ENCODE measurements at regions not wholly inside any gene's neighbourhood (a gene's known extent, or its start where the extent isn't known, plus 50 kb on each side); places are given as distances from the start of the nearest gene placed in this dataset.

DNA sequence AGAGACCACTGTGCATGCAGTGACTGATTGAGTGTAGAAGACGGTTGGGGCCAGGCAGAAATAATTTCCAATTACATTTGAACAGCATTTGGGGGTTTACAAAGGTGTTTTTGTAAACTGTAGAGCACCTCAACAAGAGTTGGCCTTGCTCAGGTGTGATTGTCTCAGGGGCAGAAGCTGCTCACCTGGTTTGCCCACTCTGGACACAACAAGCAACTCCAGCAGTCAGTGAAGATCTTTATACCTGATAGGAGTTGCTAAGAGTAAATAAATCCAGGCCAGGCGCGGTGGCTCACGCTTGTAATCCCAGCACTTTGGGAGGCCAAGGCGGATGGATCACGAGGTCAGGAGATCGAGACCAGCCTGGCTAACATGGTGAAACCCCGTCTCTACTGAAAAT lies 221.3 kb downstream of the RAB28 start:
- Histone ChIP-seq H3K36me3 (ENCODE audit: control insufficient read depth in 5 of 5, insufficient read depth in 5 of 5, low read length in 5 of 5) (no peaks in the 10 kb centered on the region), H3K9ac (ENCODE audit: low read length in 5 of 5) (no peak overlapping the region), H3K9me3 (ENCODE audit: control insufficient read depth in 5 of 5, low read length in 5 of 5) (no peaks in the 10 kb centered on the region), H3K27ac (ENCODE audit: low read depth, low read length) (no peak overlapping the region), H3K4me1 (ENCODE audit: control insufficient read depth in 5 of 5, insufficient read depth in 5 of 5, low read length in 5 of 5) (no peaks in the 10 kb centered on the region), H3K4me3 (ENCODE audit: low read depth in 1 of 5, low read length in 5 of 5) (no peak overlapping the region), H3K27me3 (ENCODE audit: control insufficient read depth in 5 of 5, insufficient read depth in 4 of 5, low read length in 5 of 5) (no peaks in the 10 kb centered on the region)

DNA sequence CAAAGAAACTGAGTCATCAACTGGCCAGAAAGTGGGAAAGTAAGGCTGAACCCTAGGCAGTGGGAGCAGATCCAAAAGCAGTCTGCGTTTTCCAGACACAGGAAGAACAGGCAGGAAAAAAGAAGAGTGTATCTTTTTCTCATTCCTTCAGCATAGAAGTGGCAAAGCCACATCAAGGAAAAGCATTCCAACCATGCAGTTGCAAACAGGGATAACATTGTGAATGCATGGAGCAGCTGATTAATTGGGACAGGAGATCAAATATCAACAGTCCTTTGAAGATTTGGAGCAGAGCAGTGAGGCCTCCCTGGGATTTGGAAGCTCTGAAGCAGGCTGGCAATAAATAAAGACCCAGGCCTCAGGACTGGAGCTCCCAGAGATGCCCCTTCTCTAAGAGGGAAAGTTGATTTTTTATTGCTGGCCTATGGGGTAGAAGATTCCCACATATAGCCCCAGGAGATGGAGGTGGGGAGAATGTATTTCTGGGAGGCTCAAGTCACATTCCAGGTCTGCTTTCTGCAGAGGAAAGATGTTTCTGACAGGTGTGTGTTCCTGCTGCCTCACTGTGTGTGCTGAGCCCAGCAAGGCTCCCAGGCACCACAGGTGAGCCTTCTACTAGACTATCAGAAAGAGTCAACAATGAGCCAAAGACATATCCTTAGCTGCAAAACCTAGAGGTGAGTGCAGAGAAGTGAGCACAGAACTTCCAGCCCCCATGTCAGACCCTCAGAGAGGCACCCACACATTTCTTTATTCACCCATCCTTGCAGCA lies 222.5 kb downstream of the RAB28 start:
- H3K27me3 ChIP-seq (ENCODE audit: control insufficient read depth in 5 of 5, insufficient read depth in 4 of 5, low read length in 5 of 5): no peaks in the 10 kb centered on the region
- no peaks in the 10 kb centered on the region for H3K36me3 ChIP-seq (ENCODE audit: control insufficient read depth in 5 of 5, insufficient read depth in 5 of 5, low read length in 5 of 5)
- no peaks in the 10 kb centered on the region for H3K4me1 ChIP-seq (ENCODE audit: control insufficient read depth in 5 of 5, insufficient read depth in 5 of 5, low read length in 5 of 5)
- no peaks in the 10 kb centered on the region for H3K9me3 ChIP-seq (ENCODE audit: control insufficient read depth in 5 of 5, low read length in 5 of 5)
- no peak overlapping the region for H3K27ac ChIP-seq (ENCODE audit: low read depth, low read length)
- H3K9ac ChIP-seq (ENCODE audit: low read length in 5 of 5): no peak overlapping the region
- no peak overlapping the region for H3K4me3 ChIP-seq (ENCODE audit: low read depth in 1 of 5, low read length in 5 of 5)

DNA sequence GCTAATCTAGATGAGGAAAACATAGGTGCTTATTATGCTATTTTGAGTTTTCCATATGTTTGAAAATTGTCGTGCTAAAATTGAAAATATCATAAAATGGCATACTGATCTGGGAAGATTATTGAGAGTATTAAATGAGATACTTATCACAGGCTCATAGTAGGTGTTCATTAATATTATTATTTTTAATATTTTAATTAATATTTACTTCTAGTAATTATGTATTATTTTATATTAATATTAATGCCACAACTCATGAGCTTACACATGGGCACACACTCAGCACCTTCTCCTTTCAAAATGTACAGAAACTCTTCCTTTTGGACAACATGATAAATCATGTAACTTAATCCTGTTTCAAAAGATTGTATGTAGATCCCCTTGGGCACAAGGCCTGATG lies 223.6 kb downstream of the RAB28 start:
- no peak overlapping the region for H3K9ac ChIP-seq (ENCODE audit: low read length in 5 of 5)
- no peak overlapping the region for H3K4me3 ChIP-seq (ENCODE audit: low read depth in 1 of 5, low read length in 5 of 5)
- no peaks in the 10 kb centered on the region for H3K9me3 ChIP-seq (ENCODE audit: control insufficient read depth in 5 of 5, low read length in 5 of 5)
- no peak overlapping the region for H3K27ac ChIP-seq (ENCODE audit: low read depth, low read length)
- no peaks in the 10 kb centered on the region for H3K27me3 ChIP-seq (ENCODE audit: control insufficient read depth in 5 of 5, insufficient read depth in 4 of 5, low read length in 5 of 5)
- H3K36me3 ChIP-seq (ENCODE audit: control insufficient read depth in 5 of 5, insufficient read depth in 5 of 5, low read length in 5 of 5): no peaks in the 10 kb centered on the region
- no peaks in the 10 kb centered on the region for H3K4me1 ChIP-seq (ENCODE audit: control insufficient read depth in 5 of 5, insufficient read depth in 5 of 5, low read length in 5 of 5)

DNA sequence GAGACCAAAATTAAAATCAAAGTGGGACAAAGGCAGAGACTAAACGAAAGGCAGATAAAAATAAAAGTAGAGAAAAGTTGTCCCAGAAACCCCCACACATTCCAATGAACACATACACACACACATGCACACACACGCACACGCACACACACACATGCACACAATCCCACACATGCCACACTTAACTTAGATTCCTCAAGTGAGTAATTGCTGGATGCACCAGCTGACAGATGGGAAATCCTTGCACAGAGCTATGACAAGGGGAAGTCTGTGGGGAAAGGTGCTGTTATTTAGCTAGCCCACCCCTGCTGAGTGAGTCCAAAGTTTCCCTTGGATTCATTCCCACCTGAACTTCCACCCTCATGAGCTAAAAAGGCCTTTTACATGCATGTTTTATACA lies 233.9 kb downstream of the RAB28 start:
- H3K36me3 ChIP-seq (ENCODE audit: control insufficient read depth in 5 of 5, insufficient read depth in 5 of 5, low read length in 5 of 5): no peaks in the 10 kb centered on the region
- H3K4me3 ChIP-seq (ENCODE audit: low read depth in 1 of 5, low read length in 5 of 5): no peak overlapping the region
- H3K9ac ChIP-seq (ENCODE audit: low read length in 5 of 5): no peak overlapping the region
- H3K9me3 ChIP-seq (ENCODE audit: control insufficient read depth in 5 of 5, low read length in 5 of 5): peaks cover 5 to 18% (median 12%) of the 10 kb centered on the region in 5 donors
- H3K4me1 ChIP-seq (ENCODE audit: control insufficient read depth in 5 of 5, insufficient read depth in 5 of 5, low read length in 5 of 5): no peaks in the 10 kb centered on the region
- no peak overlapping the region for H3K27ac ChIP-seq (ENCODE audit: low read depth, low read length)
- H3K27me3 ChIP-seq (ENCODE audit: control insufficient read depth in 5 of 5, insufficient read depth in 4 of 5, low read length in 5 of 5): no peaks in the 10 kb centered on the region

DNA sequence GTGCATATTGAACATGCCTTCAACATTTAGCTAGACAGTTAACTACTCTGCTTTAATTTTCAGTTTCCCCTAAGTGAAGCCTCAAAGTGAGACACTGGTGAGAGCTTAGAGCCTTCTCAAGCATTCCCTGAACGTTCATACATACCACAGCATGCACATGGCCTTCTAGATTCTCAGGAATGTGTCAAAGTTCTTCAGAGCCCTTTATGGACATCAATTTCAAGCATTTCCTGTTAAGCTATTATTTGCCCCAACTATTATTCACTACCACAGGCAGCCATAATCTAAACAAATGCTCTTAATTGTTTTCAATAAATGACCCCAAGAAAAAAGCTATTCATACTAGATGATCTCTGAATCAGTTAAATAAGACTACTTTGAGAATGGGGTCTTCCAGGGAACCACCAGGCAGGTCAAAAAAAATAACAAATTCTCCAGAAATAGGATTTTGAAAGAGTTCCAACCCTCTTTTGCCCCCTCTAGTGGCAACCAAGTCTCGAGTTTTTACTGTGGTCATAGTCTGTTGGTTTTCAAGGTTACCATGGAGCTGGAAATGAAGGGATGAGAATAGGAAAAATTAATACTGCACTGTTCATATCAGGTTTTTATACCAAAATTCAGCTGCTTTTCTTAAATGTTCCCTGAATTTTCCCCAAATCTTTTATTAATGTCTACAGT lies 235.4 kb downstream of the RAB28 start:
- no peak overlapping the region for H3K27ac ChIP-seq (ENCODE audit: low read depth, low read length)
- H3K9me3 ChIP-seq (ENCODE audit: control insufficient read depth in 5 of 5, low read length in 5 of 5): peaks cover 5 to 22% (median 12%) of the 10 kb centered on the region in 5 donors
- no peak overlapping the region for H3K9ac ChIP-seq (ENCODE audit: low read length in 5 of 5)
- H3K4me1 ChIP-seq (ENCODE audit: control insufficient read depth in 5 of 5, insufficient read depth in 5 of 5, low read length in 5 of 5): no peaks in the 10 kb centered on the region
- H3K4me3 ChIP-seq (ENCODE audit: low read depth in 1 of 5, low read length in 5 of 5): no peak overlapping the region
- no peaks in the 10 kb centered on the region for H3K36me3 ChIP-seq (ENCODE audit: control insufficient read depth in 5 of 5, insufficient read depth in 5 of 5, low read length in 5 of 5)
- H3K27me3 ChIP-seq (ENCODE audit: control insufficient read depth in 5 of 5, insufficient read depth in 4 of 5, low read length in 5 of 5): no peaks in the 10 kb centered on the region

DNA sequence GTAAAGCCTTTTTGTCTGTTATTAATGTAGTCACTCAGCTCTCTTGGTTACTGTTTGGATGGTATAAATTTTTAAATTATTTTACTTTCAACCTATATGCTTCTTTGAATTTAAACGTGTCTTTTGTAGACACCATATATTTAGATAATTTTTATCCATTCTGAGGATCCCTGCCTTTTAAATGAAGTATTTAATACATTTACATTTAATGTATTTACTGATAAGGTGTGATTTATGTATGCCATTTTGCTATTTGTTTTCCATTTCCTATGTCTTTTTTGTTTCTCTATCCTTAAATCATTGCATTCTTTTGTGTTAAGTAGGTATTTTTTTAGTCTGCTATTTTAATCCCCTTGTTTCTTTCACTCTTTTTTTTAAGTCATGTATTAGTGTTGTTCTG lies 238.0 kb downstream of the RAB28 start:
- Histone ChIP-seq H3K4me3 (ENCODE audit: low read depth in 1 of 5, low read length in 5 of 5) (no peak overlapping the region), H3K9me3 (ENCODE audit: control insufficient read depth in 5 of 5, low read length in 5 of 5) (peaks cover 5 to 22% (median 12%) of the 10 kb centered on the region in 5 donors), H3K36me3 (ENCODE audit: control insufficient read depth in 5 of 5, insufficient read depth in 5 of 5, low read length in 5 of 5) (no peaks in the 10 kb centered on the region), H3K9ac (ENCODE audit: low read length in 5 of 5) (no peak overlapping the region), H3K27me3 (ENCODE audit: control insufficient read depth in 5 of 5, insufficient read depth in 4 of 5, low read length in 5 of 5) (no peaks in the 10 kb centered on the region), H3K4me1 (ENCODE audit: control insufficient read depth in 5 of 5, insufficient read depth in 5 of 5, low read length in 5 of 5) (no peaks in the 10 kb centered on the region), H3K27ac (ENCODE audit: low read depth, low read length) (no peak overlapping the region)

DNA sequence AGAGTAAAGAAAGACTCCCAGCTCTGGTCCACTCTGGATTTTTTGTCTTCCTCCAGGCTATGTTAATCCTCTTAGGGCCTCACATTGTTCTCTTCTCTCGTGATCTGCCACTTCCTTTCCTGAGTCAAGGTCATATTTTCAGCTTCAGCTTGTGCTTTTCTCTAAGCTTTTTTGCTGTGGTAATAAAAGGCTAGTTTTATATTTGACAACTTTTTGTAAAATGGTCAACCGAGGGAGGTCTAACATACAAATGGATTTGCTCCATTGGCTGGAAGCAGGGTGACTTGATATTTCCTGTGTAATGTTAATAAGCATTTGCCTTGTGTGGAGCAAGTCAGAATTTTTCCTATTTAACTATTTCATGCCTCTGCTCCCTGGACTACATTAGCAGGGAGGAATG lies 239.7 kb downstream of the RAB28 start:
- Histone ChIP-seq H3K36me3 (ENCODE audit: control insufficient read depth in 5 of 5, insufficient read depth in 5 of 5, low read length in 5 of 5) (no peaks in the 10 kb centered on the region), H3K27ac (ENCODE audit: low read depth, low read length) (no peak overlapping the region), H3K27me3 (ENCODE audit: control insufficient read depth in 5 of 5, insufficient read depth in 4 of 5, low read length in 5 of 5) (no peaks in the 10 kb centered on the region), H3K9me3 (ENCODE audit: control insufficient read depth in 5 of 5, low read length in 5 of 5) (peaks cover 5 to 22% (median 12%) of the 10 kb centered on the region in 5 donors), H3K9ac (ENCODE audit: low read length in 5 of 5) (no peak overlapping the region), H3K4me3 (ENCODE audit: low read depth in 1 of 5, low read length in 5 of 5) (no peak overlapping the region), H3K4me1 (ENCODE audit: control insufficient read depth in 5 of 5, insufficient read depth in 5 of 5, low read length in 5 of 5) (no peaks in the 10 kb centered on the region)

DNA sequence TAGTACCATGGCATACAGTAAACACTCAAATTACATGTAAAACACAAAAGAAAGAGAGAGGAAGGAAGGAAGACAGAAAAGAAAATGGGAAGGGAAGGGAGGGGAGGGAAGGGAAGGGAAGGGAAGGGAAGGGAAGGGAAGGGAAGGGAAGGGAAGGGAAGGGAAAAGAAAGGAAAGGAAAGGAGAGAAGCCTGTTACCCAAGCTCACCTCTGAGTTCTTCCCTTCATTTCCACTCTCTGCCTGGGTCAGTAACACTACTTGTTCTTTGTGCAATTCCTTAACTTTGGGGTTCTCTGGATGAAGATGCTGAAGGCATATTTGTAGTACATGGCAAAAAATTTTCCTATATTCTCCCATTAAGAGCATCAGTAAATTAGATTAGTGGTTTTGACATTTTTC lies 241.0 kb downstream of the RAB28 start:
- Histone ChIP-seq H3K27me3 (ENCODE audit: control insufficient read depth in 5 of 5, insufficient read depth in 4 of 5, low read length in 5 of 5) (no peaks in the 10 kb centered on the region), H3K36me3 (ENCODE audit: control insufficient read depth in 5 of 5, insufficient read depth in 5 of 5, low read length in 5 of 5) (no peaks in the 10 kb centered on the region), H3K4me1 (ENCODE audit: control insufficient read depth in 5 of 5, insufficient read depth in 5 of 5, low read length in 5 of 5) (no peaks in the 10 kb centered on the region), H3K9me3 (ENCODE audit: control insufficient read depth in 5 of 5, low read length in 5 of 5) (peaks cover 5 to 16% (median 7%) of the 10 kb centered on the region in 5 donors), H3K9ac (ENCODE audit: low read length in 5 of 5) (no peak overlapping the region), H3K27ac (ENCODE audit: low read depth, low read length) (no peak overlapping the region), H3K4me3 (ENCODE audit: low read depth in 1 of 5, low read length in 5 of 5) (no peak overlapping the region)

DNA sequence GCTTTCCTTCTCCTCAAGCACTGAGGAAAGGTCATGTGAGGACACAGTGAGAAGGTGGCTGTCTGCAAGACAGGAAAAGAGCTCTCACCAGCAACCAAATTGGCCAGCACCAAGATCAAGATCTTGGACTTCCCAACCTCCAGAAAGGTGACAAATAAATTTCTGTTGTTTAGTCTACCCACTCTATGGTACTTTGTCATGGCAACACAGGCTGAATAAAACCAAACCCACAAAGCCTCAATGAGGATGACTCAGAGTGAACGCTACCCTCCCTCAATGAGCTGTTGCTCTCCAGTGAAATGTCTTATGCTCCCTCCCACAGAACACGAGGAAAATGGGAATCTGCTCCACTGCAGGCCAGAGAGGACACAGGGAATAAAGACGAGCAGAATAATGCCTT lies 244.1 kb downstream of the RAB28 start:
- Histone ChIP-seq H3K27me3 (ENCODE audit: control insufficient read depth in 5 of 5, insufficient read depth in 4 of 5, low read length in 5 of 5) (no peaks in the 10 kb centered on the region), H3K4me3 (ENCODE audit: low read depth in 1 of 5, low read length in 5 of 5) (no peak overlapping the region), H3K9me3 (ENCODE audit: control insufficient read depth in 5 of 5, low read length in 5 of 5) (peaks cover 0 to 2% (median 0%) of the 10 kb centered on the region in 5 donors), H3K36me3 (ENCODE audit: control insufficient read depth in 5 of 5, insufficient read depth in 5 of 5, low read length in 5 of 5) (no peaks in the 10 kb centered on the region), H3K27ac (ENCODE audit: low read depth, low read length) (no peak overlapping the region), H3K9ac (ENCODE audit: low read length in 5 of 5) (no peak overlapping the region), H3K4me1 (ENCODE audit: control insufficient read depth in 5 of 5, insufficient read depth in 5 of 5, low read length in 5 of 5) (no peaks in the 10 kb centered on the region)

DNA sequence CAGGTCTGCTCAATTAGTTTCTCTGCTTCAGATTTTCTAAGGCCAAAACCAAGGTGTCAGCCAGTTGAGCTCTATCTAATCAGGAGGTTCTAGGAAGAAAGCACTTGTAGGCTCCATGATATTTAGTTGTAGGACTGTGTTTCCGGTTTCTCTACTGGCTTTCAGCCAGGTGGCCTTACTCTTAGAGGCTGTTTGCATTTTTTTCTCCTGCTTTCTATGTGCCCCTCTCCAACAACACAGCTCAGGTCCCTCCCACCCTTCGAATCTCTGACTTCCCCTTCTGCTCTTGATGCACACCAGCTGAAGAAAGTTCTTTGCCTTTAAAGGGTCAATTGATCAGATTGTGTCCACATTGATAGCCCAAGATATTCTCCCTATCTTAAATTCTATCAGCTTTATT lies 245.2 kb downstream of the RAB28 start:
- H3K9me3 ChIP-seq (ENCODE audit: control insufficient read depth in 5 of 5, low read length in 5 of 5): no peaks in the 10 kb centered on the region
- no peak overlapping the region for H3K27ac ChIP-seq (ENCODE audit: low read depth, low read length)
- no peaks in the 10 kb centered on the region for H3K4me1 ChIP-seq (ENCODE audit: control insufficient read depth in 5 of 5, insufficient read depth in 5 of 5, low read length in 5 of 5)
- no peaks in the 10 kb centered on the region for H3K36me3 ChIP-seq (ENCODE audit: control insufficient read depth in 5 of 5, insufficient read depth in 5 of 5, low read length in 5 of 5)
- H3K27me3 ChIP-seq (ENCODE audit: control insufficient read depth in 5 of 5, insufficient read depth in 4 of 5, low read length in 5 of 5): no peaks in the 10 kb centered on the region
- H3K9ac ChIP-seq (ENCODE audit: low read length in 5 of 5): no peak overlapping the region
- no peak overlapping the region for H3K4me3 ChIP-seq (ENCODE audit: low read depth in 1 of 5, low read length in 5 of 5)

Measured in subcutaneous abdominal adipose tissue (tissue), 5 donors.